Ovary (tissue), 3 donors: ENCODE measurements at regions not wholly inside any gene's neighbourhood (a gene's known extent, or its start where the extent isn't known, plus 50 kb on each side); places are given as distances from the start of the nearest gene placed in this dataset.

Source experiments
- CTCF ChIP-seq, 3 donors: fragments of 450-650 bp in 2 of 3; fragments of 200-600 bp in 1 of 3; IDR thresholded peaks; one replicate each; pipeline versions ENCODE4 v1.5.1 to v1.8.0; 2016 to 2022; ENCODE audit warnings: antibody characterized with exemption in 3 of 3, mild to moderate bottlenecking in 1 of 3
- EP300 ChIP-seq: sonication (generic); formaldehyde crosslinking; IDR thresholded peaks from one replicate; pipeline ENCODE4 v1.6.1; 2017; ENCODE audit warnings: antibody characterized with exemption
- donor health status: DM: no; HTN: no; CAD: no.

GRCh38 chr13:27014406-27015359, 156.9 kb downstream of the USP12 start:
- TF ChIP-seq CTCF (IDR thresholded peaks at IDR 0.05) (no peak), EP300 (no peak)
